WTC11 (cell line): ENCODE measurements at regions not wholly inside any gene's neighbourhood (a gene's known extent, or its start where the extent isn't known, plus 50 kb on each side); places are given as distances from the start of the nearest gene placed in this dataset.
"Not testable (repeated sequence)": the region's sequence is repeated elsewhere in the genome, so short reads cannot be mapped to it uniquely, and the experiment has no call there.

Source experiments
- ATAC-seq: fragments of 200-7000 bp; cut with Tn5 transposase; 2 replicates; pipeline ENCODE4 v1.10.0; 2021; ENCODE audit warnings: mild to moderate bottlenecking, moderate library complexity
- CTCF ChIA-PET: fragments of 300-600 bp; sonication (Branson Sonifier 250); formaldehyde crosslinking; loops from one replicate; lab custom pipeline; 2021; ENCODE audit warnings: antibody characterized with exemption; lab: Charles Lee
- POLR2A ChIA-PET: fragments of 350-600 bp; sonication (Branson Sonifier 250); formaldehyde crosslinking; loops from one replicate; lab custom pipeline; 2021; ENCODE audit warnings: antibody characterized with exemption; lab: Charles Lee
- DNase-seq: peaks from one replicate; pipeline ENCODE4 v3.0.0; 2021; ENCODE audit warnings: low spot score
- H3K27ac Mint-ChIP-seq: 2 replicates; pipeline ENCODE4 v1.8.0; 2021; ENCODE audit warnings: mixed read lengths
- H3K27me3 Mint-ChIP-seq: 2 replicates; pipeline ENCODE4 v1.8.0; 2021; ENCODE audit warnings: low read depth, mild to moderate bottlenecking, moderate library complexity, mixed read lengths
- H3K36me3 Mint-ChIP-seq: 2 replicates; pipeline ENCODE4 v1.8.0; 2021; ENCODE audit warnings: mixed read lengths
- H3K4me1 Mint-ChIP-seq: 2 replicates; pipeline ENCODE4 v1.8.0; 2022; ENCODE audit warnings: mixed read lengths
- H3K4me3 Mint-ChIP-seq: 2 replicates; pipeline ENCODE4 v1.8.0; 2021; ENCODE audit warnings: mild to moderate bottlenecking, moderate library complexity, mixed read lengths
- H3K9me3 Mint-ChIP-seq: 2 replicates; pipeline ENCODE4 v1.8.0; 2021; ENCODE audit warnings: mixed read lengths
- CBFB ChIP-seq: sonication (generic); formaldehyde crosslinking; IDR thresholded peaks from 2 replicates; pipeline ENCODE4 v1.8.1; 2022; ENCODE audit warnings: mild to moderate bottlenecking, low read depth, missing genetic modification reagents
- FOXK1 ChIP-seq: sonication (generic); formaldehyde crosslinking; IDR thresholded peaks from 2 replicates; pipeline ENCODE4 v1.8.0; 2022; ENCODE audit warnings: mild to moderate bottlenecking, moderate library complexity, missing genetic modification reagents
- IRF2 ChIP-seq: sonication (generic); formaldehyde crosslinking; IDR thresholded peaks from 2 replicates; pipeline ENCODE4 v1.8.0; 2022; ENCODE audit warnings: low read depth, missing genetic modification reagents, borderline replicate concordance
- NFATC4 ChIP-seq: fragments of 250-450 bp; sonication (Bioruptor Pico); IDR thresholded peaks from 2 replicates; pipeline ENCODE4 v1.9.0; 2021; ENCODE audit warnings: mild to moderate bottlenecking
- NFE2L1 ChIP-seq: sonication (generic); formaldehyde crosslinking; IDR thresholded peaks from 2 replicates; pipeline ENCODE4 v1.8.1; 2023; ENCODE audit warnings: missing genetic modification reagents
- NR3C1 ChIP-seq: sonication (generic); formaldehyde crosslinking; conservative IDR thresholded peaks from 2 replicates; pipeline ENCODE4 v1.8.1; 2023; ENCODE audit warnings: low read depth, mild to moderate bottlenecking, missing genetic modification reagents
- PRRX2 ChIP-seq: fragments of 250-450 bp; sonication (Bioruptor Pico); IDR thresholded peaks from 2 replicates; pipeline ENCODE4 v1.8.0; 2021; ENCODE audit warnings: mild to moderate bottlenecking
- SP1 ChIP-seq: sonication (generic); formaldehyde crosslinking; conservative IDR thresholded peaks from 2 replicates; pipeline ENCODE4 v1.8.1; 2022; ENCODE audit warnings: missing genetic modification reagents
- ZNF219 ChIP-seq: sonication (generic); formaldehyde crosslinking; IDR thresholded peaks from 2 replicates; pipeline ENCODE4 v1.8.0; 2023; ENCODE audit warnings: missing genetic modification reagents, mild to moderate bottlenecking, borderline replicate concordance
- ZNF232 ChIP-seq: sonication (generic); formaldehyde crosslinking; IDR thresholded peaks from 2 replicates; pipeline ENCODE4 v1.8.0; 2022; ENCODE audit warnings: mild to moderate bottlenecking, missing genetic modification reagents
- ZNF263 ChIP-seq: sonication (generic); formaldehyde crosslinking; IDR thresholded peaks from 2 replicates; pipeline ENCODE4 v1.8.1; 2022; ENCODE audit warnings: low read depth, mild to moderate bottlenecking, moderate library complexity, missing genetic modification reagents
- ZNF396 ChIP-seq: fragments of 250-450 bp; sonication (Bioruptor Pico); IDR thresholded peaks from 2 replicates; pipeline ENCODE4 v1.8.0; 2021; ENCODE audit warnings: mild to moderate bottlenecking, moderate library complexity, borderline replicate concordance
- ZNF423 ChIP-seq: fragments of 250-450 bp; sonication (Bioruptor Pico); IDR thresholded peaks from 2 replicates; pipeline ENCODE4 v2.1.2; 2022; ENCODE audit warnings: mild to moderate bottlenecking, moderate library complexity
- ZNF671 ChIP-seq: fragments of 250-450 bp; sonication (Bioruptor Pico); IDR thresholded peaks from 2 replicates; pipeline ENCODE4 v1.8.0; 2021; ENCODE audit warnings: mild to moderate bottlenecking
- TF ChIP-seq, protein P1 (sequence below): sonication (generic); formaldehyde crosslinking; IDR thresholded peaks from 2 replicates; pipeline ENCODE4 v1.8.1; 2022; ENCODE audit warnings: missing genetic modification reagents, borderline replicate concordance
- TF ChIP-seq, protein P2 (sequence below): sonication (generic); formaldehyde crosslinking; IDR thresholded peaks from 2 replicates; pipeline ENCODE4 v1.8.1; 2022; ENCODE audit warnings: mild to moderate bottlenecking, moderate library complexity, missing genetic modification reagents
- TF ChIP-seq, protein P3 (sequence below): sonication (generic); formaldehyde crosslinking; conservative IDR thresholded peaks from 2 replicates; pipeline ENCODE4 v1.8.1; 2023; ENCODE audit warnings: mild to moderate bottlenecking, low read depth, missing genetic modification reagents, moderate library complexity
- TF ChIP-seq, protein P4 (sequence below): fragments of 250-450 bp; sonication (Bioruptor Pico); conservative IDR thresholded peaks from 2 replicates; pipeline ENCODE4 v1.9.0; 2021; ENCODE audit warnings: mild to moderate bottlenecking
- TF ChIP-seq, protein P5 (sequence below): sonication (generic); formaldehyde crosslinking; IDR thresholded peaks from 2 replicates; pipeline ENCODE4 v1.8.1; 2022; ENCODE audit warnings: low read depth, mild to moderate bottlenecking, moderate library complexity, missing genetic modification reagents, borderline replicate concordance

DNA sequence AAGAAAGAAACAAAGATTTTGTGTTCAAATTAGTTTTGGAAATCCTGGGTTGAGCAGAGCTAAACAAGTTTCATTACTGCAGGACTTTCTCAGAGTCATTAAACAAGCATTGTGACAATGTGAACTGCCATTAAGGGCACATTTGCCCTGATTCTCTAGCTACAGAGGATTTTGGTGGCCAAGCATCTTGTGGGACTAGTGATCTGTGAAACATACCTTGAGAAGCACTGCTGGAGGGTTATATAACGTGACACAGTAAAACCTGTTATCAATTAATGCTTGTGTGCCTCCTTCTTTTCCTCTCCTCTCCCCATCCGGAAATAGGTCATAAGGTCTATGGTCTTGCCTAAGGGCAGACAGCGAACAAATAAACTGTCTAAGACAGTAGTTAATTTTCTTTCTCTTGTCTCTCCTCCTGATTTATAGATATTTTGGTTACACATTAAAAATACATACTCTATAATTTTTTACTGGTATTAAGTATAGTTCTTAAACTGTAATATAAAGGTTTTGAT is 167.3 kb upstream of the NANOGP8 start (continued):
- TF ChIP-seq CBFB (CRISPR knock-in tag) (no peak), FOXK1 (CRISPR knock-in tag) (no peak), ZNF423 (no peak)

DNA sequence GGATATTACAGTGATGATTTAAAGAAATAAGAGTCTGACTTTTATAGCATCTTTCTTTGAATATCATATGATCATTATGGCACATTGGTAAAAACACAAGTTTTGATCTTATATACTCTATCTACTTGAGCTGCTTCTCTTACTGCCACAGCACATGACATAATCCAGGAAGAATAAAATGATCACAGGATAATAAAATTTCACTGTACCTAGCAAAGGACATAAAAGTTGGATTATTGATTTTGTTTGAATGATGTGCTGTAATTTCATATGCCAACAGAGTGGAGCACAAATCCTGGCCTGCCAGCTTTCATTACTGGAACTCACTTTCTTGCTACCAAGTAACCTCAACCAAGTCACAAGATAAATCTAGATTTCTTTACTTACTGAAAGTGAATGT is 162.1 kb upstream of the NANOGP8 start:
- Mint-ChIP-seq H3K4me1 (peaks cover 59% of the 10 kb centered on the region), H3K36me3 (no peaks in the 10 kb centered on the region), H3K9me3 (no peaks in the 10 kb centered on the region), H3K27ac (peak overlapping the region; percentile 96), H3K4me3 (no peak overlapping the region), H3K27me3 (no peaks in the 10 kb centered on the region)
- DNase-seq (no peak), ATAC-seq (no peak)
- ChIA-PET POLR2A (no interaction called here), CTCF (no interaction called here)
- no peak for TF ChIP-seq NFATC4

DNA sequence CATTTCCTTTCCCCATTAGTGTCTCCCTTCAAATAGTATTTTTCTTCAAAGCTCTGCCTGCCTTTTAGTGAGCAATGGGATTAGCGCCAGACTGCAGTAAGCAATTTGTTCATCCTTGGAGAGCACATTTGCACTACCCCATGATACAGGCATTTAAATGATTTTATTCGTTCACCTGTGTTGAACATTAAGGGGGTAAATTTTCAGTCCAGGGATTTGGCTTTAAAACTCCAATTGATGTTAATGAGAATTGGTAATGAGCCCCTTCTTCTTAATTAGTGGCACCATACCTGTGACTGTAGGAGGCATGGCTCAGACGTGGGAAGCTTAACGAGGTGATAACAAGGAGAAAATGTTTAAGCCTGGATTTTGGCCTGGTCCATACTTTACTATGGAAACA is 161.4 kb upstream of the NANOGP8 start:
- DNase-seq (no peak), ATAC-seq (peak; percentile 68)
- H3K4me1 Mint-ChIP-seq = peaks cover 54% of the 10 kb centered on the region
- ChIA-PET POLR2A (interaction anchor here (1.1 kb wide), 1 partner anchor 12 kb away, joined by 3 read pairs; no protein-coding TSS in a partner anchor), CTCF (interaction anchor here (0.9 to 1.4 kb wide), 2 partner anchors 51 to 63 kb away, joined by 3 read pairs; no protein-coding TSS in a partner anchor)
- TF ChIP-seq ZNF671 (CRISPR knock-in tag) = no peak
- TF ChIP-seq ZNF232 (CRISPR knock-in tag) = peak; percentile 13; the same call in 1 of the 2 replicates
- TF ChIP-seq ZNF396 (CRISPR knock-in tag) = no peak
- no peak for TF ChIP-seq FOXK1 (CRISPR knock-in tag)
- no peaks in the 10 kb centered on the region for H3K9me3 Mint-ChIP-seq
- peak overlapping the region; percentile 96 for H3K27ac Mint-ChIP-seq
- peak overlapping the region; percentile 13; the same call in 1 of the 2 replicates for H3K4me3 Mint-ChIP-seq
- H3K36me3 Mint-ChIP-seq = no peaks in the 10 kb centered on the region
- no peaks in the 10 kb centered on the region for H3K27me3 Mint-ChIP-seq

DNA sequence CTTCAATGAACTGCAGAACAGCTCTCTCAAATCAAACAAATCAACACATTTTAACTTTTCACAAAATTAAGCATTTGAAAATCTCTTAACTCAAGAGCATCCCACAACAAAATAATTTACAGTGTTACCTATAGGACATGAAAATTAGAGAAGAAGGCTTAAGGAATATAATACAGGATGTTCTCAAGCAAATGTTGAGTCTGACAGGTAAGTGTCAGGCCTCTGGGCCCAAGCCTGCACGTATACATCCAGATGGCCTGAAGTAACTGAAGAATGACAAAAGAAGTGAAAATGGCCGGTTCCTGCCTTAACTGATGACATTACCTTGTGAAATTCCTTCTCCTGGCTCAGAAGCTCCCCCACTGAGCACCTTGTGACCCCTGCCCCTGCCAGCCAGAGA is 160.6 kb upstream of the NANOGP8 start:
- CTCF ChIA-PET = interaction anchor here (0.7 to 1.4 kb wide), 6 partner anchors 40 to 167 kb away, joined by 3 to 5 read pairs (median 3); no protein-coding TSS in a partner anchor
- ATAC-seq (peak; percentile 55), DNase-seq (peak; percentile 37)
- not testable (repeated sequence) for H3K9me3 Mint-ChIP-seq, H3K36me3 Mint-ChIP-seq, H3K27me3 Mint-ChIP-seq
- Mint-ChIP-seq H3K27ac (peak overlapping the region; percentile 96), H3K4me1 (peaks cover 50% of the 10 kb centered on the region), H3K4me3 (peak overlapping the region; percentile 13; the same call in 1 of the 2 replicates)
- POLR2A ChIA-PET = interaction anchor here (0.7 to 1.1 kb wide), 2 partner anchors 11 to 42 kb away, joined by 3 to 5 read pairs; no protein-coding TSS in a partner anchor
- TF ChIP-seq SP1 (CRISPR knock-in tag) = 0 out of 2 replicates have a peak, but pooled peaks have one; percentile 24

DNA sequence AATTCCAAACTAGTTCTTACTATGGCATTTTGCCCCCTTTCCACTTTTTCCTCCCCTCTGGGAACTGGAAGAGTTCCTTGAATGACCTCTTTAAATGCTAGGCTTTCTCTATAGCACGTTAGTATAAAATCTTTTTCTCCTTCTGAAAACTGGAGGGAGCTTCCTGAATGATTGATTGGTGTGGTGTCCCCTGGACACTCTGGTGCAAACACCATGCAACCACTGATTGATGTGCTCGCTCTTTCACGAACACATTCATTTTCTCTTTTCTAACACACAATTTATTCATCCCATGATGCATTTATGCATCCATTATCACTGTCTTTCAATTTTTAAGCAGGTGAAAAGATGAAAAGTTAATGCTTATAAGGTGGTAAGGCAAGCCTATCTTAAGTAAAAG is 159.1 kb upstream of the NANOGP8 start:
- ChIA-PET CTCF (interaction anchor here (1.3 kb wide), 1 partner anchor 200 kb away, joined by 3 read pairs; no protein-coding TSS in a partner anchor), POLR2A (no interaction called here)
- H3K27ac Mint-ChIP-seq = peak overlapping the region; percentile 100
- ATAC-seq (no peak), DNase-seq (no peak)
- H3K36me3 Mint-ChIP-seq = no peaks in the 10 kb centered on the region
- H3K27me3 Mint-ChIP-seq = no peaks in the 10 kb centered on the region
- H3K4me1 Mint-ChIP-seq = peaks cover 50% of the 10 kb centered on the region
- no peaks in the 10 kb centered on the region for H3K9me3 Mint-ChIP-seq
- no peak overlapping the region; the same call in 1 of the 2 replicates for H3K4me3 Mint-ChIP-seq
- TF ChIP-seq, protein P1, sequence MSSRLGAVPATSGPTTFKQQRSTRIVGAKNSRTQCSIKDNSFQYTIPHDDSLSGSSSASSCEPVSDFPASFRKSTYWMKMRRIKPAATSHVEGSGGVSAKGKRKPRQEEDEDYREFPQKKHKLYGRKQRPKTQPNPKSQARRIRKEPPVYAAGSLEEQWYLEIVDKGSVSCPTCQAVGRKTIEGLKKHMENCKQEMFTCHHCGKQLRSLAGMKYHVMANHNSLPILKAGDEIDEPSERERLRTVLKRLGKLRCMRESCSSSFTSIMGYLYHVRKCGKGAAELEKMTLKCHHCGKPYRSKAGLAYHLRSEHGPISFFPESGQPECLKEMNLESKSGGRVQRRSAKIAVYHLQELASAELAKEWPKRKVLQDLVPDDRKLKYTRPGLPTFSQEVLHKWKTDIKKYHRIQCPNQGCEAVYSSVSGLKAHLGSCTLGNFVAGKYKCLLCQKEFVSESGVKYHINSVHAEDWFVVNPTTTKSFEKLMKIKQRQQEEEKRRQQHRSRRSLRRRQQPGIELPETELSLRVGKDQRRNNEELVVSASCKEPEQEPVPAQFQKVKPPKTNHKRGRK (CRISPR knock-in tag) = no peak
- no peak for TF ChIP-seq ZNF219
- TF ChIP-seq NFE2L1 = no peak
- TF ChIP-seq NR3C1 (CRISPR knock-in tag) = no peak
- TF ChIP-seq, protein P2, sequence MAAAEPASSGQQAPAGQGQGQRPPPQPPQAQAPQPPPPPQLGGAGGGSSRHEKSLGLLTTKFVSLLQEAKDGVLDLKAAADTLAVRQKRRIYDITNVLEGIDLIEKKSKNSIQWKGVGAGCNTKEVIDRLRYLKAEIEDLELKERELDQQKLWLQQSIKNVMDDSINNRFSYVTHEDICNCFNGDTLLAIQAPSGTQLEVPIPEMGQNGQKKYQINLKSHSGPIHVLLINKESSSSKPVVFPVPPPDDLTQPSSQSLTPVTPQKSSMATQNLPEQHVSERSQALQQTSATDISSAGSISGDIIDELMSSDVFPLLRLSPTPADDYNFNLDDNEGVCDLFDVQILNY (CRISPR knock-in tag) = no peak
- no peak for TF ChIP-seq PRRX2 (CRISPR knock-in tag)
- TF ChIP-seq, protein P3, sequence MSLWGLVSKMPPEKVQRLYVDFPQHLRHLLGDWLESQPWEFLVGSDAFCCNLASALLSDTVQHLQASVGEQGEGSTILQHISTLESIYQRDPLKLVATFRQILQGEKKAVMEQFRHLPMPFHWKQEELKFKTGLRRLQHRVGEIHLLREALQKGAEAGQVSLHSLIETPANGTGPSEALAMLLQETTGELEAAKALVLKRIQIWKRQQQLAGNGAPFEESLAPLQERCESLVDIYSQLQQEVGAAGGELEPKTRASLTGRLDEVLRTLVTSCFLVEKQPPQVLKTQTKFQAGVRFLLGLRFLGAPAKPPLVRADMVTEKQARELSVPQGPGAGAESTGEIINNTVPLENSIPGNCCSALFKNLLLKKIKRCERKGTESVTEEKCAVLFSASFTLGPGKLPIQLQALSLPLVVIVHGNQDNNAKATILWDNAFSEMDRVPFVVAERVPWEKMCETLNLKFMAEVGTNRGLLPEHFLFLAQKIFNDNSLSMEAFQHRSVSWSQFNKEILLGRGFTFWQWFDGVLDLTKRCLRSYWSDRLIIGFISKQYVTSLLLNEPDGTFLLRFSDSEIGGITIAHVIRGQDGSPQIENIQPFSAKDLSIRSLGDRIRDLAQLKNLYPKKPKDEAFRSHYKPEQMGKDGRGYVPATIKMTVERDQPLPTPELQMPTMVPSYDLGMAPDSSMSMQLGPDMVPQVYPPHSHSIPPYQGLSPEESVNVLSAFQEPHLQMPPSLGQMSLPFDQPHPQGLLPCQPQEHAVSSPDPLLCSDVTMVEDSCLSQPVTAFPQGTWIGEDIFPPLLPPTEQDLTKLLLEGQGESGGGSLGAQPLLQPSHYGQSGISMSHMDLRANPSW (CRISPR knock-in tag) = no peak
- TF ChIP-seq IRF2 (CRISPR knock-in tag) = no peak
- no peak for TF ChIP-seq ZNF263 (CRISPR knock-in tag)
- TF ChIP-seq, protein P4, sequence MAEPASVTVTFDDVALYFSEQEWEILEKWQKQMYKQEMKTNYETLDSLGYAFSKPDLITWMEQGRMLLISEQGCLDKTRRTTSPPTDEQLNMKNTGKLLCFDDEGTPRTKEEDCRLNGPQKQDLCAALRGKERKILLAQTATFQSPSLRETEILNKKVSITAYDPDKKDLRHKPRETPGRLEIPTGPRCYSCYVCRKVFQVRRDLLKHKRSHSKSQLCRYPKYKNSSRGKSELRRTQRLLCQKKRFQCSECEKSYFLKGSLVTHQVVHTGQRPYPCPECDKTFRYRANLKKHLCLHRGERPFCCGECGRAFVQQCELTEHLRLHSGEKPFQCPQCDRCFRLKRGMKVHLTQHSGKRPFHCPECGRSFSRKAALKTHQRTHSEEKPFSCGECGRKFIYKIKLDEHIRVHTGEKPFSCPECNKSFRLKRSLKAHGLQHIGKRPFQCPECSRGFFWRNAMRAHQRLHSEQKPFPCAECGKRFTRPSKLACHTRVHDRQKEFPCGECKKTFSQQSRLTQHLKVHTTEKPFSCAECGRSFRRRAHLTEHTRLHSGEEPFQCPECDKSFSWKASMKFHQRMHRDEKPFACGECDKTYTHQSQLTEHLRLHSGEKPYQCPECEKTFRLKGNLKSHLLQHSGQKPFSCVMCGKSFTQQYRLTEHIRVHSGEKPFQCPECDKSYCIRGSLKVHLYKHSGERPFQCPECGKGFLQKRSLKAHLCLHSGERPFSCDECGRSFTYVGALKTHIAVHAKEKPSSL (CRISPR knock-in tag) = no peak
- TF ChIP-seq, protein P5, sequence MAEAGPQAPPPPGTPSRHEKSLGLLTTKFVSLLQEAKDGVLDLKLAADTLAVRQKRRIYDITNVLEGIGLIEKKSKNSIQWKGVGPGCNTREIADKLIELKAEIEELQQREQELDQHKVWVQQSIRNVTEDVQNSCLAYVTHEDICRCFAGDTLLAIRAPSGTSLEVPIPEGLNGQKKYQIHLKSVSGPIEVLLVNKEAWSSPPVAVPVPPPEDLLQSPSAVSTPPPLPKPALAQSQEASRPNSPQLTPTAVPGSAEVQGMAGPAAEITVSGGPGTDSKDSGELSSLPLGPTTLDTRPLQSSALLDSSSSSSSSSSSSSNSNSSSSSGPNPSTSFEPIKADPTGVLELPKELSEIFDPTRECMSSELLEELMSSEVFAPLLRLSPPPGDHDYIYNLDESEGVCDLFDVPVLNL (CRISPR knock-in tag) = no peak
